Islet precursor cell (in vitro differentiated cells): ENCODE measurements at regions not wholly inside any gene's neighbourhood (a gene's known extent, or its start where the extent isn't known, plus 50 kb on each side); places are given as distances from the start of the nearest gene placed in this dataset.

Experiments
- DNase-seq: peaks from one replicate; pipeline ENCODE4 v3.0.0-alpha.2; 2018

GRCh38 chr10:10919976-10920375 lies 97.7 kb upstream of the CELF2 start:
- DNase-seq: no peak

- DNase-seq: no peak
Observed at GRCh38 chr10:10921826-10922461, 95.7 kb upstream of the CELF2 start.

GRCh38 chr10:10923029-10923651 lies 94.5 kb upstream of the CELF2 start:
- DNase-seq: no peak

- DNase-seq: no peak
Observed at GRCh38 chr10:10925667-10926066, 92.0 kb upstream of the CELF2 start.

- no peak for DNase-seq
Observed at GRCh38 chr10:10927608-10928007, 90.1 kb upstream of the CELF2 start.

- DNase-seq: no peak
Observed at GRCh38 chr10:10930979-10931743, 86.5 kb upstream of the CELF2 start.

GRCh38 chr10:10935032-10935431 lies 82.6 kb upstream of the CELF2 start:
- DNase-seq: no peak

GRCh38 chr10:10938676-10939075 lies 79.0 kb upstream of the CELF2 start:
- no peak for DNase-seq

- DNase-seq: no peak
Observed at GRCh38 chr10:10941127-10941730, 76.4 kb upstream of the CELF2 start.

- DNase-seq: no peak
Observed at GRCh38 chr10:10942441-10942840, 75.2 kb upstream of the CELF2 start.

- DNase-seq: no peak
Observed at GRCh38 chr10:10946081-10946480, 71.6 kb upstream of the CELF2 start.

GRCh38 chr10:10946801-10947200 lies 70.9 kb upstream of the CELF2 start:
- no peak for DNase-seq

- no peak for DNase-seq
Observed at GRCh38 chr10:10951675-10952074, 66.0 kb upstream of the CELF2 start.

- DNase-seq: no peak
Observed at GRCh38 chr10:10952800-10953199, 64.9 kb upstream of the CELF2 start.

- DNase-seq: no peak
Observed at GRCh38 chr10:10956681-10957542, 60.8 kb upstream of the CELF2 start.

- no peak for DNase-seq
Observed at GRCh38 chr10:10958041-10958440, 59.6 kb upstream of the CELF2 start.

- DNase-seq: no peak
Observed at GRCh38 chr10:10959666-10960065, 58.0 kb upstream of the CELF2 start.

- DNase-seq: no peak
Observed at GRCh38 chr10:10960534-10960933, 57.1 kb upstream of the CELF2 start.

GRCh38 chr10:10961072-10961471 lies 56.6 kb upstream of the CELF2 start:
- no peak for DNase-seq

- DNase-seq: no peak
Observed at GRCh38 chr10:10967029-10967428, 50.6 kb upstream of the CELF2 start.

- DNase-seq: no peak
Observed at GRCh38 chr10:10967581-10968256, 50.0 kb upstream of the CELF2 start.
